ENCODE measurements at regions not wholly inside any gene's neighbourhood (a gene's known extent, or its start where the extent isn't known, plus 50 kb on each side); places are given as distances from the start of the nearest gene placed in this dataset.

DNA sequence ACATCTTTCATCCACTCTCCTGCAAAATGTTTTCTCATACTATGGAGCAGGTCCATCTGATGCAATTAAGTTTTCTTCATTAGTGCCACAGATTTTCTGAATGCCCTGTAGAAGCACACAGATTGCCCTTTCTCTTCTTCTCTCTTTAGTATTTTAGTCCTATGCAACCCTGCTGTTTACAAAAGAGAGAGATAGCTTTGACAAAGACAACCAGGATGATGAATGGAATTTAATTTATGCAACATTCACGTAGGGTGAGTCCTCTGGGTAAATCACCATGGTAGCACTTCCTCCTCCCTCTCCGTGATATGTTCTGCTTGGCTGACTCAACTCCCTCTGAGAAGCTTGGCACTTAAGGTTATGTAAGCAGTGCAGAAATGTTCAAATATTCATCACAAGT is 400.9 kb upstream of the PDE3A start:
- ATAC-seq (peak; percentile 73), DNase-seq (ENCODE audit: missing footprints) (no peak)
- intact Hi-C loops (cut with DNase I), result no loop called here

DNA sequence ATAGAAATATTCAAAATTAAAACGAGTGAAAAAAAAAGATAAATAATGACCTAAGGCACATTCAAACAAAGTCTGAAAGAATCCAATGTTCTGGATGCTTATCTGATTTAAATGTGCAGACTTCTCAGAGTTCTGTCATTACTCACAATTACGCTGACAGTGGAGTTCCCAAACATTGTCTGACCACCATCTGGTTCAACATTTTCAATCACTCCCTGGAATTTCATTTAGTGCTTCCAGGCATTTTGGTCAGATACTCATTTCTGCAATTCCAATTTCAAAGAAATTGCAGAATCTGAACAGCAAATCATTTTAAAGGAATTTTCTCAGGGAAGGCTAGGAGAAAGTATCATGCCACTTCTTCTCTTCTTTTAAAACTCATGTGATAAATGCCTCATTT is 398.2 kb upstream of the PDE3A start:
- ATAC-seq, result peak; percentile 43
- no peak for DNase-seq (ENCODE audit: missing footprints)
- intact Hi-C loops (cut with DNase I), result no loop called here

DNA sequence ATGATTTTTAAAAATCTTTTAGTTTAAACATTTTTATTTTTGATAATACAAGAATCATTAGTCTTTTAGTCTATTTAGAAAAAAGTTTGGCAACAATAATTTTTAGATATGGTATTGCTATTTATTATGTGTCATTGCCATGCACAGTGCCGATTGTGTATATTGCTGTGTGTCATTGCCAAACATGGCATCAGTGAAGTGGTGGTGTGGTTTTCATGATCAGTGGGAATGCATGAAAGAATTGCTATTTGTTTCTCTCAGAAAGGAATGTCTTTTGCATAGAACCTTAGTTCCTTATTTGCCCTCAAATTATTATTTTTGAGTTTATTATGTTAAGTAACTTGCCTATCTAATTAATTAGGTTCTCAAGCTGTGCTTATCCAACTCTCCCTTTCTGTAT is 397.5 kb upstream of the PDE3A start:
- ATAC-seq, result no peak
- intact Hi-C loops (cut with DNase I), result no loop called here
- no peak for DNase-seq (ENCODE audit: missing footprints)

DNA sequence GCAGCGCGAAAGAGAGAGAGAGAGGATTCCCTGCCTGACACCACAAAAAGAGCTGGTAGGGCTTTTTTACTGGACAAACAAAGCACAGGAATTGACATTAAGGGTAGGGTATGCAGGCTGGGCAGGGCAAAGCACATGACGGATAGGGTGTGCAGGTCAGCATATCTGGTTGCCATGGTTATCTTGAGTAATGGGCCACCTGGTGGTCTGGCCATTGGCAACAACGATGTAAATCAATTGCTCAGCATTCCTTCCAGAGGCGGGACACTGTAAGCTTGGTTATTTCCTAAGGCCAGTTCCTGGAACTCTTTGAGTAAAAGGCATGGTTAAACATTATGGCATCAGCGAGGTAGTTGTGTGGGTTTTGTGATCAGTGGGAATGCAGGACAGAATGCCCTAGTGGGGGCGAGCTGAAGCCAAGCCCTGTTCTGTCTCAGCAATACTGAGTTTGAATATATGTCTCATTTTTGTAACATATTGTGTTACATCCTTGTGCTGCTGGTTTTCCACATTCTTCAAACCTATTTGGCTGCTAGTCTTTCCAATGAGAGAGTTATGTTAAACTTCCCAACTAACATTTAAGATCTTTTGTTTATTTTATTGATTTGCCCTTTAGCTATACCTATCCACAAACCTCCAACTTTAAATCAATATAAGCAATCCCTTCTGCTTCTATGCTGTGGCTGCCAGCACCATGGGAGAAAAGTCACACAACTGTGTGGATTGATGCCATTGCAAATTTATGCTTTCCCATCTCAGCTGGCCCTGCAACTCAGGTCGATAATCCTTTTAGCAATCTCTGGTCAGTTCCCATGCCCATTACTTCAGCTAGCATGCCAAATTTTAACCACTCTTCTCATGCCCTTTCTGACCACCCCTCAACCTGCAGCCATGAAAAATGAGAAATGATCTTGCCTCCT is 396.7 kb upstream of the PDE3A start:
- DNase-seq (ENCODE audit: missing footprints), result no peak
- intact Hi-C loops (cut with DNase I), result no loop called here
- no peak for ATAC-seq

DNA sequence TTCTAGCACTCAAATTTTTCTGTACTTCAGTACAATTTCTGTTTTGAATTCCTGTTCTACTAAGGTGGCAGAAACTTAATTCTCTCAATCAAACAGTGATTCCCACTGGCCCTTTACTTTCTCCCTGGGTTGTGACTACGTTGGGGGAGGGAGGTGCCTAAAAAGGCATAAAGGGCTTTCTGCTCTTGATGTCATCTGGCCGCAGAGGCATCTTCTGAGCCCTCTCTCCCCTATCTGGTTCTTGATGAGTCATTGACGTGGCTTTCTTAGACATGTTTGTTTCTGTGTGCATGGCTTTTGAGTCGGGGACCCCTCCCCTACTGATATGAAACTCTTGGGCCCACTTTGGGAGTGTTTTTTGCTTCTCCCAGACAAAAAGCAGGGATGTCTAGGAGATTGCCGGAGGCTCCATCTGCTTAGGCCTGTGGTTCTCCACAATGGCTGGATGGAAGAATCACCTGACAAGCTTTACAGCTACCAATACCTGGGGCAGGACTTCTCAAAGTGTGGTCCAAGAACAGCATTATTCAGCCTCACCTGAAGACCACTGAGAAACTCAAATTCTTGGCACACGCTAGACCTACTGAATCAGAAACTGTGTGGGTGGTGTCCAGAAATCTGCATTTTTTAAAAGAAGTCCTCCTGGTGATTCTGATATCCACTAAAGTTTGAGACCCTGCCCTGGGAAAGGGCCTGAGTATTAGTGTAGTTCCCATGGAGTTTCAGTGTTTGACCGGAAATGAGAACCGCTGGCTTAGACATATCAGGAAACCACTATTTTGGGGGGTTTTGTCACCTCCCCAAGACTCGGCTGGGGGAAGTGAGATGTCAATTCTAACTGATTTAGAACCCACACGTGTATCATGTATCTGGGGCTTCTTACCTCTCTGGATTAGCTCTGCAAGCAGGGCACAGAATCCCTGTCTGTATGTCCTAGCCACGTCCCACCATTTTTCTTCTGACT is 395.7 kb upstream of the PDE3A start:
- intact Hi-C loops (cut with DNase I), result no loop called here
- no peak for DNase-seq (ENCODE audit: missing footprints)
- ATAC-seq, result no peak

DNA sequence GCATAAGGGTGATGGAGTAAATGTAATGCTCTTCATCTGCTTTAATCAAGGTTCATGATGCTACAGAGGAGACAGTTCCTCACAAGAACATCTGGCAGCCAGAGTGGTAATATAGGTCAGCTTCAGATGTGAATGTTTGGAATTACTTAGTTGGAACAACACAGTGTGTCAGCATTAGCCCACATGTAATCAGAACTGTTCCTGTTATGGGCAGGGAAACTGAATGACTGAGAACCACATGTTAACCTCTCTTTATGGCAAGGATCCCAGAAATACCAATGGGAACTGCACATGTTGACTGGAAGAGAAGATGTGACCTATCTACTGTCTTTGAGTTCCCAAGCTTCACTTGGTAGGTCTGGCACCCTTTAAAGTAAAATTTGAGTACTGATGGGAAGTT is 390.1 kb upstream of the PDE3A start:
- DNase-seq (ENCODE audit: missing footprints), result no peak
- intact Hi-C loops (cut with DNase I), result no loop called here
- ATAC-seq, result peak; percentile 62

DNA sequence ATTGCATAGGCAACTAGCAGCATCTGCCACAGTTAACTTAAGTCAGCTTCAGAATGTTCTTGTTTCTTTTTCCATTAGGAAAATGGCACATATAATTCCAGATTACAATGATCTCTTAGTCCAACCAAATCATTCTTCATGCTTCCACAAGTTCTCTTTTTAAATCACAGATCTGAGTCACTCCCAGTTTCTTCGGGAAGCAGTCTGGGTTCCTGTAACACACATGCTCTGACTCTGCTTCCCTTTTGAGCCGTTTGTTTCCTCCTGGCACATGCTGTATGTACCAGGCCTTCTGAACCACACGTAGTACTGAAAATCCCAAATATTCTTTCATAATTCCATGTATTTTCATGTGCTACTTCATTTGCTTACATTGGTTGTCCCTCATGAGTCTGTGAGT is 388.8 kb upstream of the PDE3A start:
- no peak for ATAC-seq
- DNase-seq (ENCODE audit: missing footprints), result no peak
- intact Hi-C loops (cut with DNase I), result no loop called here

DNA sequence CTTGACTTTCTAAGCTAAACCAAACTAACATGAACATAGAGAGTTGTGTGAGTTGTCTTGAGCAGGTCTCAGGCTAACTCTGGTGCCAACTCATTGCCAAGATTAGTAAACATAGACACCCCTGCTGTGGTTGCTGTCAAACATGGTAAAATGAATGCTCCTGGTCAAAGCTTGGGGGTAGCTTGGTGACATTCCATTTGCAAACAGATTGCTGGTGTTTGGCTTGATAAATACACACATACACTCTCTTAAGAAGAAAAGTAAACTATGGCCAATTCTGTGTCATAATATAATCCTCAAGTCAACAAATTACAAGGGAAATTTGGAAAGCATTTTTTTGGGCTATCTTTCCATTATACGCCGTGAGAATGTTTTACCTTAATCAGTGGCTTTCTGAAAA is 386.4 kb upstream of the PDE3A start:
- intact Hi-C loops (cut with DNase I), result no loop called here
- ATAC-seq (no peak), DNase-seq (ENCODE audit: missing footprints) (no peak)

DNA sequence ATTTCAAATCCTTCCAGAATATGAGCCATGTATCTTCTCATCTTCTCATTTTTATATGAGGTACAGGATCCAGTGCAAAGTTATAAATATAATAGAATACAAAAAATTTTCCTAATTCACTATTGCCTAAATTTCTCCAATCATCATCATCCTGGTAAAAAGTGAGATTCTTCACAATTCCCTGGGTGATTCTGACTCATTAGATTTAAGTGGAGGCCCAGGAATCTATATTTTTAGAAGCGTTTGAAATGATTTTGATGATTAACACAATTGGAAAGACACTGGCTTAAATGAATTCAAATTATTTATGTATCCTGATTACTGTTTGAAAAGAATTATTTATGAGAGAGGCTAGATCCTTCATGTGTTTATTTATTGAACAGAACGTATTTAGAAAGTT is 380.3 kb upstream of the PDE3A start:
- DNase-seq (ENCODE audit: missing footprints), result no peak
- intact Hi-C loops (cut with DNase I), result no loop called here
- ATAC-seq, result no peak

DNA sequence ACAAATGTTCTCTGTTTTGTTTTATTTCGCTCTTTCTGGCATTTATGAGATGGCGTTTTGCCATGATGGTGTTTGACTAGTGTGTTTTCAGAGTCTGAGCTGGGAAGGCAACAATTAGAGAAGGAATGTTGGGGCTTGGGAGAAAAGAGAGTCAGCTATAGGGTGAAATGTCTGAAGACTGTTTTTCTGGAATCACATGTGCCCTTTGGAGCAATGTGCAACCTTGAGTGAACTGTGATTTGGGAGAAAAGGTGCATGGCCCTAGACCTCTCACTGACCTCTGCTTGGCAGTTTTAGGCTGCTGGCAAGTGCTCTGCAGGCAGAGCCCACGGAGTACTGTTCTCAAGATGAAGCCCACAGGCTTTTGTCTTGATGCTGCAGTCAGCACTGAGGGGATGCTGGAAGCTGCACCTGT is 379.9 kb upstream of the PDE3A start:
- intact Hi-C loops (cut with DNase I), result no loop called here
- ATAC-seq (peak; percentile 34), DNase-seq (ENCODE audit: missing footprints) (no peak)

DNA sequence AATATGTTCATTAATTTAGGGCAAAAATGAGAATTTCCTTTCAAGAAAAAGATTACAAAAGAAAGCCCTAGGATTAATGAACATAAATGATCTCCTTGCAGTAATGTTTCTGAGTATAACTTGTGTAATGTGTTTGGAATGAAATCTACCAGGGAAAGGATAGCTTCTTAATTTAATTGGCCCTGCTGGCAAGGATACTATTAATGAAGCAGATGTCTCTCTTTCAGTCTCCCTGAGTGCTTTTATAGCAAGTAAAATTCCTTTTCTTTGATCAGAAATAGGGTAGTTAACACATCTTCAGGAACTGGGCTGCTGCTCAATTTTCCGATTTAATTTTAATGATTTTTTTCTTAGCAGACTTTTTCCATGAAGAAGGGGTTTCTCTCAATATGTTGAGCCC is 379.4 kb upstream of the PDE3A start:
- ATAC-seq (no peak), DNase-seq (ENCODE audit: missing footprints) (no peak)
- intact Hi-C loops (cut with DNase I), result no loop called here

DNA sequence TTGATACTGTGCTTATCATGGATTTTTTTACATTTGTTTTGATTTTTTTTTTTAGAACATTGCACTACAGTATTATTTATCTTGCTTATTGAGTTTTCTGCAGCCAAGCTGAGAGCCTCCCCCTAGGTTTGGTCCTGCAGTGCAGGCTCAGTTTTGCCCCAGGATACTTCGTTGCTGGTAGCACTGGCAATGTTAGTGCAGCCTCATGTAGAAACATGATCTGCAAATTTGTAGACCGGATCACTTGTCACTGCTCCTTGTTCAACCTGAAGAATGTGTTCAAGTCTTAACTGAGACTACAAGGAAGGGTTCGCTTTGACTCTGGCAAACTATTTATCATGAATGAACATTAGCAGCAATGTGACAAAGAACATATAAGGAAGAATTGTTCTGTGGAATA is 377.2 kb upstream of the PDE3A start:
- no peak for ATAC-seq
- intact Hi-C loops (cut with DNase I), result loop anchor here (10.0 kb wide), 1 partner anchor 236 kb away; no protein-coding TSS in a partner anchor
- DNase-seq (ENCODE audit: missing footprints), result no peak

DNA sequence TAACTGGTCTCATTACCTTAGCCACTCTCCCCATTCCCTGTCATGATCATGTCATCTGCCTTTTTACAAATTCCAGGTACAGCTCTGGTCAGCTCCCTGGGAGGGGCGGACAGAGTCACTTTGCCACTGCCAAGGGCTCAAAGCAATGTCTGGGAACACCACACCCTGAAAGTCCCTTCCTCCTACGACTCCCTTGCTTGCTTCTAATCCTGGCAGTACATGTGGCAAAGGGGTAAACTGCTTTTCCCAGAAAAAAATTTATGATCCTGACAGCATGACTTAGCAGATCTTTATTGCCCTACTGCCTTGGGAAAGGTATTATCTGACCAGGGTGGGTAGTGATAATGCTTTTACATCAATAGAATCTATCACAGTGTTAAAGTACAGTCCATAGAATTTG is 376.0 kb upstream of the PDE3A start:
- intact Hi-C loops (cut with DNase I), result loop anchor here (10.0 kb wide), 1 partner anchor 238 kb away; no protein-coding TSS in a partner anchor
- ATAC-seq (no peak), DNase-seq (ENCODE audit: missing footprints) (no peak)

DNA sequence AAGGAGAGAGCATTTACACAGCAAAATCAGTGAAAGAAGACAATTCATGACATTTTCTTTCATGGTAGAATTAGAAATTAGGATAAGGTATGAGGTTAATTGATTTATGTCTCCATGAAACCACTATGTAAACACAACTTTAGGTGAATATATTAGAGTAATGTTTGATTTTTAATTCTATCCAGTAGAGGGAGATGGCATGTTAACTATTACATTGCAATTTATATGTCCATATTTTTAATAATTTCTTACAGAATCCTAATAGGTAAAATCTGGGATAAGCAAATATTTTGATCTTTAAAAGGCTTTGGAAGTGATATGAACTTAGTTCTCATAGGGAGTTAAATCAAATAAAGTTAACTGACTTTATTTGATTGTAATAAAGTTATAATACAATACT is 373.4 kb upstream of the PDE3A start:
- intact Hi-C loops (cut with DNase I), result loop anchor here (5.0 to 10.0 kb wide), 4 partner anchors 33 to 377 kb away; no protein-coding TSS in a partner anchor
- DNase-seq (ENCODE audit: missing footprints) (no peak), ATAC-seq (no peak)

DNA sequence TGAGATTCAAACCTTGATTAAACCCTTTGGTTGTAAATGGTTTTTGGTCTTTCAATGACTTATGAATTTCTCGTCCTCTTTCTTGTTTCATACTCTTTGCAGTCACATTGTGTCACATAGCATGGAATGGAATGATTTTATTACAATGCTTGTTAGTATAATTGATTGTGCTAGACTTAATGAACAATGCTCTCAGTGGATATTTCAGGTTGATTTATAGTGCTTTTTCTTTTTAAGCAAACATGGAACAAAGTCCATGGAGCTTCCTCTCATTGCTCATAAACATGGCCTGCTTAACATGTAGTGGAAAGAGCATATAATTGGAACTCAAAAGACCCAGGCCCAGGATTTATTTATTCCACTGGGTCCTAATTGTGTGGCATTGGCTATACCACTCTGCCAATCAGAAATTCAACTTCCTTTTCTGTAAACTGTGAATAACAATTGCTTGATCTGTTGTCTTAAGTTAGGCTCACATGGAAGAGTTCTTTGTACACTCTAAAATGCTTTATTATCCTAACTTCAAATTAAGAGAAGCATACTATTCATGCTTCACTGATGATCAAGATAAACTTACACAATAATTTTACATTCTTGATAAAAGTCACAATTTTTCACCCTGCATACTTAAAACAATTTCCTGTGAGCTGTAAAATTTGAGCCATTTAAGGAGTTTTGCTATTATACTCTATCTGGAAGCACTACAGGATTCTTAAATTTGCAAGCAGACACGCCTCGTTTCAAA is 370.5 kb upstream of the PDE3A start:
- ATAC-seq (no peak), DNase-seq (ENCODE audit: missing footprints) (no peak)
- intact Hi-C loops (cut with DNase I), result loop anchor here (5.0 to 10.0 kb wide), 4 partner anchors 36 to 374 kb away; no protein-coding TSS in a partner anchor

DNA sequence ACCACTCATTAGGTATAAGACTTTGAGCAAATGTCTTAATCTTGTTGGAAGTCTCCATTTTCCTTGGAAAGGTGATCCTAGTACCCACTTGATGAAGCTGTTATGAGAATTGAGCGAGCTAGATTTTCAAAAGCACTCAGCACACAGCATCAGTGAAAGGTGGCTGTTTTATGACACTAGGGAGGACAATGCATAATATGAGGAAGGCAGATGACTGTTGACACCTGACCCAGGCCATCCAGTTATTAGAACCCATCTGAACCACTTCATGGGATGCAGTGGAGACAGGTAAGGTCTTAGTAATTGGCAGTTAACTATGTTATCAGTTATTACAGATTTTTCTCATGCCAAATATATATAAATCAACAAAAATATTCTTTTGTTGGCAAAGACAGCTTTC is 369.9 kb upstream of the PDE3A start:
- DNase-seq (ENCODE audit: missing footprints), result no peak
- ATAC-seq, result no peak
- intact Hi-C loops (cut with DNase I), result loop anchor here (5.0 to 10.0 kb wide), 4 partner anchors 36 to 374 kb away; no protein-coding TSS in a partner anchor

DNA sequence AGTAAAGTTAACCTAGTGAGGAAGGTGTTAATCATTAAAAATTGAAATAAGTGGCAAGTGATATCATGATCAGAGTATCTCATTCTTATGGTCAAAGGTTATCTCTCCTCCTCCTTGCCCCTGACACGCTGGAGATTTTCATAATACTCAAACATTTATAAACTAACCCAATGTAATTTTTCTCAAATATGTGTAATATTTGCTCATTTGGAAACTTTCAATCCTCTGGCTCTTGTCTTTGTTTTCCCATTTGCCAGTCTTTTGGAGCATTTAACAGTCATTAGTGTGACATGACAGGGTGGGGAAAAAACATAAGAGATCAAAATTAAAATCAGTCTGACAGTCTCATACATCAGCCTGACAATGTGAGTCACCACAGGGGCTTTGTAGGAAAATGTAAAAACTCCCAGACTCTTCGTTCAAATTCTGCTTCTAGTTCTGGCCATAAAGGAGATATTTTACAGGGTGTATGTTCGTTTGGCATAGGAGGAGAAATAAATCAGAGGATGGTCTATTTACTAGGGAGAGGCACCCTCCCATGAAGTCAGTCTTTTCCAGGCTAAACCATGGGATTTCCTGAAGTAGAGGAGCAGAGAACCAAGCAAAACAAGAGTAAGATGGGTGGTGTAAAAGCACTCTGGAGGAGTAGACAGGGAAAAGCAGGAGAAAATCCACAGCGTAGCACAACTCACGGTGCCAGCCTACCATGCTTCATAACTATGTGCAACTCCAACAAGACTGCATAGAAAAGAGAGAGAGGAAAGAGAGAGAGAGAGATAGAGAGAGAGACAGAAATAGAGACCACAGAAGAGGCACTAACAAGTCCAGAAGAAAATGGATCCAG is 369.2 kb upstream of the PDE3A start:
- peak; percentile 37 for ATAC-seq
- intact Hi-C loops (cut with DNase I), result loop anchor here (5.0 to 10.0 kb wide), 4 partner anchors 37 to 373 kb away; no protein-coding TSS in a partner anchor
- DNase-seq (ENCODE audit: missing footprints), result no peak

DNA sequence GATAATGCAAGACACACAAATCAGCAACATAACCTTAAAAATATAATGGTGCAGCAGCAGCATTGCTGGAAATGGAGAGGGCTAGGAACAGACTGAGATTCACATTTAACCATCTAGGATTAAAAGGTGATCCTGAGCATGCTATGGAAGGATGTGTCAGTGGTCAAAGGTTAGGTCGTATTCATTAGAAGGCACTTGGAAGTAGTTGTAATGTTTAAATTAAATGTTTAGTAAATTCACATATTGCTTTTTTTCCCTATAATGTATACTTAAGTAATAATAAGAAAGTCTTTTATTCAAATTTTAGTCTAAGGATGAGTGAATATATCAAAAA is 368.6 kb upstream of the PDE3A start:
- ATAC-seq (no peak), DNase-seq (ENCODE audit: missing footprints) (no peak)
- intact Hi-C loops (cut with DNase I), result loop anchor here (5.0 to 10.0 kb wide), 5 partner anchors 37 to 373 kb away; no protein-coding TSS in a partner anchor

Data from Right ventricle myocardium inferior (tissue), 1 donor.